OCI-LY3 (cell line): ENCODE measurements at regions not wholly inside any gene's neighbourhood (a gene's known extent, or its start where the extent isn't known, plus 50 kb on each side); places are given as distances from the start of the nearest gene placed in this dataset.

Experiments used
- H2AFZ ChIP-seq: fragments of 200-600, 300-600 bp; shearing (Covaris generic); 2 replicates; pipeline ENCODE4 v1.6.0; 2014; ENCODE audit warnings: antibody characterized with exemption, low read depth, low read length
- H3K27ac ChIP-seq: fragments of 200-600, 300-600 bp; sonication (generic); 2 replicates; pipeline ENCODE4 v1.5.1; 2014; ENCODE audit warnings: mild to moderate bottlenecking, low read length, moderate library complexity, mixed read lengths
- H3K27me3 ChIP-seq: fragments of 200-600, 300-600 bp; sonication (generic); 2 replicates; pipeline ENCODE4 v1.6.1; 2014; ENCODE audit warnings: low read depth, low read length, mixed read lengths
- H3K36me3 ChIP-seq: fragments of 200-600, 300-600 bp; sonication (generic); replicated peaks from 2 replicates; pipeline ENCODE3; 2014; ENCODE audit warnings: low read depth, low read length, mixed read lengths
- H3K4me1 ChIP-seq: fragments of 300-600, 200-600 bp; sonication (generic); 2 replicates; pipeline ENCODE4 v1.6.1; 2014; ENCODE audit warnings: low read length, mixed read lengths
- H3K4me2 ChIP-seq: fragments of 200-600, 300-600 bp; sonication (generic); 2 replicates; pipeline ENCODE4 v1.6.1; 2014; ENCODE audit warnings: low read length, mixed read lengths
- H3K4me3 ChIP-seq: fragments of 300-600, 200-600 bp; sonication (generic); 2 replicates; pipeline ENCODE4 v1.5.1; 2014; ENCODE audit warnings: antibody characterized with exemption, mild to moderate bottlenecking, low read length, moderate library complexity
- H3K79me2 ChIP-seq: fragments of 300-600, 200-600 bp; shearing (Covaris generic); 2 replicates; pipeline ENCODE4 v1.6.1; 2014; ENCODE audit warnings: mild to moderate bottlenecking, low read length, mixed read lengths
- H3K9ac ChIP-seq: fragments of 300-600, 200-600 bp; shearing (Covaris generic); 2 replicates; pipeline ENCODE4 v1.6.0; 2014; ENCODE audit warnings: mild to moderate bottlenecking, low read length, moderate library complexity
- H3K9me3 ChIP-seq: fragments of 200-600, 300-600 bp; shearing (Covaris generic); 2 replicates; pipeline ENCODE4 v1.6.1; 2014; ENCODE audit warnings: low read length, mixed read lengths; ENCODE audit not compliant: insufficient read depth
- H4K20me1 ChIP-seq: fragments of 200-600, 300-600 bp; sonication (generic); 2 replicates; pipeline ENCODE4 v1.6.1; 2016; ENCODE audit warnings: low read length, mixed read lengths; ENCODE audit not compliant: insufficient read depth
- CTCF ChIP-seq: fragments of 200-600, 300-600 bp; sonication (generic); IDR thresholded peaks from 2 replicates; pipeline ENCODE4 v1.5.1; 2014; ENCODE audit warnings: antibody characterized with exemption, low read length, low read depth
- EZH2phosphoT487 ChIP-seq: fragments of 200-600 bp; shearing (Covaris generic); IDR thresholded peaks from 2 replicates; pipeline ENCODE4 v1.6.1; 2018; ENCODE audit warnings: antibody characterized with exemption, mixed run types, low read depth

GRCh38 chr14:86057018-86057667 is 527.2 kb downstream of the FLRT2 start:
- Histone ChIP-seq H4K20me1 (no peaks in the 10 kb centered on the region), H3K4me3 (no peak overlapping the region), H3K27ac (no peak overlapping the region), H3K36me3 (no peaks in the 10 kb centered on the region), H2AFZ (no peak overlapping the region), H3K27me3 (no peaks in the 10 kb centered on the region), H3K9ac (no peak overlapping the region), H3K79me2 (no peaks in the 10 kb centered on the region), H3K4me2 (peak overlapping the region; percentile 12), H3K9me3 (no peaks in the 10 kb centered on the region), H3K4me1 (no peaks in the 10 kb centered on the region)
- TF ChIP-seq EZH2phosphoT487, result no peak
- peak; percentile 76 for TF ChIP-seq CTCF

GRCh38 chr14:86055512-86056075 is 525.6 kb downstream of the FLRT2 start:
- no peak overlapping the region for H3K4me2 ChIP-seq
- H3K4me1 ChIP-seq, result no peaks in the 10 kb centered on the region
- no peaks in the 10 kb centered on the region for H3K79me2 ChIP-seq
- H3K36me3 ChIP-seq, result no peaks in the 10 kb centered on the region
- TF ChIP-seq EZH2phosphoT487 (no peak), CTCF (peak; percentile 35)
- H3K9ac ChIP-seq, result no peak overlapping the region
- no peak overlapping the region for H3K27ac ChIP-seq
- H3K9me3 ChIP-seq, result no peaks in the 10 kb centered on the region
- no peak overlapping the region for H2AFZ ChIP-seq
- no peaks in the 10 kb centered on the region for H3K27me3 ChIP-seq
- no peaks in the 10 kb centered on the region for H4K20me1 ChIP-seq
- no peak overlapping the region for H3K4me3 ChIP-seq

GRCh38 chr14:86052868-86053267 is 522.9 kb downstream of the FLRT2 start:
- H3K79me2 ChIP-seq, result no peaks in the 10 kb centered on the region
- no peak overlapping the region for H3K27ac ChIP-seq
- H3K9ac ChIP-seq, result no peak overlapping the region
- no peak overlapping the region for H3K4me3 ChIP-seq
- no peak overlapping the region for H3K4me2 ChIP-seq
- peaks cover 3% of the 10 kb centered on the region; the same call in 1 of the 2 replicates for H3K9me3 ChIP-seq
- H3K27me3 ChIP-seq, result no peaks in the 10 kb centered on the region
- no peaks in the 10 kb centered on the region for H3K4me1 ChIP-seq
- no peaks in the 10 kb centered on the region for H3K36me3 ChIP-seq
- no peaks in the 10 kb centered on the region for H4K20me1 ChIP-seq
- TF ChIP-seq CTCF, result no peak
- no peak for TF ChIP-seq EZH2phosphoT487
- H2AFZ ChIP-seq, result no peak overlapping the region

- H3K4me2 ChIP-seq, result no peak overlapping the region
Measured at GRCh38 chr14:86050757-86051156, 520.8 kb downstream of the FLRT2 start.

More at GRCh38 chr14:86050757-86051156, 520.8 kb downstream of the FLRT2 start:
- Histone ChIP-seq H3K9me3 (peaks cover 3% of the 10 kb centered on the region; the same call in 1 of the 2 replicates), H3K9ac (no peak overlapping the region), H3K36me3 (no peaks in the 10 kb centered on the region), H3K4me3 (no peak overlapping the region), H3K27me3 (no peaks in the 10 kb centered on the region), H3K4me1 (no peaks in the 10 kb centered on the region), H3K79me2 (no peaks in the 10 kb centered on the region), H4K20me1 (no peaks in the 10 kb centered on the region), H2AFZ (no peak overlapping the region), H3K27ac (no peak overlapping the region)
- TF ChIP-seq EZH2phosphoT487, result no peak
- TF ChIP-seq CTCF, result no peak
